ENCODE measurements at regions not wholly inside any gene's neighbourhood (a gene's known extent, or its start where the extent isn't known, plus 50 kb on each side); places are given as distances from the start of the nearest gene placed in this dataset.

DNA sequence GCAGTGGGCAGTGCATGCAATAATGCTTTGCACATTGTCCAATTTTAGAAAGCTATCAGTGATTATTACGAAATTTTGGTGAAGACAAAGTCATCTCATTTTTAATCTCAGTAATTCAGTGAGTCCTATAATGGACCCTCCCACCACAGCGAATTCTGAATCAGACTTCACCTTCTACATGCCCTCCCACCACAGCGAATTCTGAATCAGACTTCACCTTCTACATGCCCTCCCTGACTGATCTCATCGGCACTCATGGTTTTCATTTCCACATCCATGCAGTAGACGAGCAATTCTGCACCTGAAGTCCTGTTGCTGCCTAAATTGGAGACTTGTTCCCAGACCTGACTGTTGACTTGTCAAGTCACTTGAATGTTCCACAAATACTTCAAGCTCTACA is 522.3 kb downstream of the EIPR1 start:
- TF ChIP-seq, protein P1, sequence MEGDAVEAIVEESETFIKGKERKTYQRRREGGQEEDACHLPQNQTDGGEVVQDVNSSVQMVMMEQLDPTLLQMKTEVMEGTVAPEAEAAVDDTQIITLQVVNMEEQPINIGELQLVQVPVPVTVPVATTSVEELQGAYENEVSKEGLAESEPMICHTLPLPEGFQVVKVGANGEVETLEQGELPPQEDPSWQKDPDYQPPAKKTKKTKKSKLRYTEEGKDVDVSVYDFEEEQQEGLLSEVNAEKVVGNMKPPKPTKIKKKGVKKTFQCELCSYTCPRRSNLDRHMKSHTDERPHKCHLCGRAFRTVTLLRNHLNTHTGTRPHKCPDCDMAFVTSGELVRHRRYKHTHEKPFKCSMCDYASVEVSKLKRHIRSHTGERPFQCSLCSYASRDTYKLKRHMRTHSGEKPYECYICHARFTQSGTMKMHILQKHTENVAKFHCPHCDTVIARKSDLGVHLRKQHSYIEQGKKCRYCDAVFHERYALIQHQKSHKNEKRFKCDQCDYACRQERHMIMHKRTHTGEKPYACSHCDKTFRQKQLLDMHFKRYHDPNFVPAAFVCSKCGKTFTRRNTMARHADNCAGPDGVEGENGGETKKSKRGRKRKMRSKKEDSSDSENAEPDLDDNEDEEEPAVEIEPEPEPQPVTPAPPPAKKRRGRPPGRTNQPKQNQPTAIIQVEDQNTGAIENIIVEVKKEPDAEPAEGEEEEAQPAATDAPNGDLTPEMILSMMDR (IDR thresholded peaks at IDR 0.05) = no peak
- TF ChIP-seq EP300 (IDR thresholded peaks at IDR 0.05) (no peak), POLR2A (IDR thresholded peaks at IDR 0.05) (no peak), POLR2AphosphoS5 (IDR thresholded peaks at IDR 0.05) (no peak)

Measured in suprapubic skin (tissue), 4 donors.